Activated CD4-positive, alpha-beta T cell treated with anti-CD3 and anti-CD28 coated beads, Interleukin-2, amount 50 U/mL, for 48 hours (primary cell): ENCODE measurements at regions not wholly inside any gene's neighbourhood (a gene's known extent, or its start where the extent isn't known, plus 50 kb on each side); places are given as distances from the start of the nearest gene placed in this dataset.
"Not testable (repeated sequence)": the region's sequence is repeated elsewhere in the genome, so short reads cannot be mapped to it uniquely, and the experiment has no call there.

ENCODE experiments used
- DNase-seq, 2 experiments: peaks; one replicate each; pipeline ENCODE4 v3.0.0-alpha.2; 2020

- DNase-seq, result no peak
These were observed 510.1 kb upstream of the SLC39A10 start for GRCh38 chr2:195146761-195147541.

DNA sequence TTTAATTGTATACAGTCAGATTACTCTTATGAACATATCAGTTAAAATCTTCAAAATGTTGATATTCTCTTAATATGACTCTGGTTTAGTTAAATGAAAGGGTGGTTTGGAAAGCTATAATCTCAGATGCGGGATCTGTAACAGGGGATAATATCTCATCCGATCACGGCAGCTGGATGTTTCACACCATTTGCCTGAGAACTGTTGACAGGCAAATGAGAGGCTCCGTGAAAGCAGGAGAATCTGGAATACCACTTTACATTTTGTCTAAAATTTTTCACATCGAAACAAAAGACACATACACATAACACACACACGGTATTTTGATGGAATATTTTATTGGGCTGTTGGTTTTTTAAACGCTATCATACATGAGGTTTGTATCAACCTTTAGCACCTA is 518.6 kb upstream of the SLC39A10 start:
- DNase-seq, result no peak

- not testable (repeated sequence) for DNase-seq
These were observed 531.1 kb upstream of the SLC39A10 start for GRCh38 chr2:195125889-195126288.

GRCh38 chr2:195124391-195125079 is 532.5 kb upstream of the SLC39A10 start:
- DNase-seq, result no peak

DNA sequence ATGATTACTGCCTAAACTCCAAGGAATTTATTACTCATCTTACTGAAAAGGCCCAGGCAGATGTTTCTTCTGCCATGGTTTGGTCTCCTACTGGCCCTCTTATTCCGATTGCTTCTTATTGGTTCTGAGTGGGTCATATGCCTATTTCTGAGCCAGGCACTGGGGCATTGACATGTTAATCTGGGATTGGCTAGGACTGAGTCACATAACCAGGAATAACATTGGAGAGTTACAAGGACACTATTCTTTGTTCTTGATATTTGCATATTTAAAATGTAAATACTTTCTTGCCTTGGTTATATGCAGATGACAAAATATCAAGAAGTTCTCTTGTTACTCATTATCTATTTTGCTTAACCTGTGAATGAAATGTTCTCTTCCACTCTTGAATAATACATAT is 534.4 kb upstream of the SLC39A10 start:
- no peak for DNase-seq

DNA sequence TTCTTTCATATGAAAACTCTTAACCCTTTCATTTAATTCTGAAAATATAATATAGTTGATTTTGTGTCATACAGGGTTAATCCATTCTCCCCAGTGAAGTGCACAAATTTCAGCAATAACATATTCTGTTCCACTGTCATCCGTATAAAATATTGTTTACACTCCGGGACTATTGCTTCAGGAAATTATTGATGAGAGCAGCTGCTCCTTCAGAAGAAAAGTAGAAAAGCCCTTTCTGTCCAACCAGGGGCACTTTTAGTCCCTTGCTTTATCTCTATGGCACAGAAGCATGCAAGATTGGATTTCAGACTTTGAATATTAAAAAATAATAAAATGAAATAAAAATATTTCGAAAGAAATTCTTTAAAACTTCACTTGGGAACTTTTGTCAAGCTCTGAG is 535.7 kb upstream of the SLC39A10 start:
- DNase-seq, result no peak

DNA sequence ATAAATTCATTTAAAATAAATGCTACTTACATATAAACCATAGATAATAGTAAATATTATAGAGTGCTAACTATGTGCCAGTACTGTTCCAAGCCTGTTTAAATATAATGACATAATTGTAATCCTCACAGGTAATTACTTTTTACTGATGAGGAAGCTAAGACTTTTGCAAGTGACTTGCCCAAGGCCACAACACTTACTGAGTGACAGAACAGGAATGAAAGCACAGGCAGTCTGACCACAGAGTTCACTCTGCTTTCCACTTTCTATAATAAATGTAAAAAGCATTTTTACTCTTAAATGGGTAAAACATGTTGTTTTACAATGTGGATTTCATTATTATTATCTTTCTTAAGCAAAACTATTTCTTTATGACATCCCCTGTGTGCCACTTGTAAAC is 537.8 kb upstream of the SLC39A10 start:
- no peak for DNase-seq

GRCh38 chr2:195118276-195118675 is 538.8 kb upstream of the SLC39A10 start:
- DNase-seq, result no peak

GRCh38 chr2:195117011-195117410 is 540.0 kb upstream of the SLC39A10 start:
- no peak for DNase-seq

DNA sequence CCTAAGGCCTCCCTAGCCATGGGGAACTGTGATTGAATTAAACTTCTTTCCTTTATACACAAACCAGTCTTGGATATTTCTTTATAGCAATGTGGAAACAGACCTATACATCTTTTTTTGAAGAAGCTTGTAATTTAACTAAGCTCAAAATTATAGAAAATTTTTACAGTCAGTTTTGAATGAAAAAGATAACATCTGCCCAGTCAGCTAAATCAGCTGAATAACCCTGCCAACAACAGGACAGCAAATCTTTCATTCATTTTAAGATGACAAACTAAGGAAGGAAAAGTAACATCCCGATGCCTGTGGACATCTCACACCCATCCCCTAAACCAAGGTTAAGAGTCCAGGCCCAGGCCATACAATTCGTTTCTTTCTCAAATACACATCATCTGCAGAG is 541.3 kb upstream of the SLC39A10 start:
- DNase-seq, result no peak

DNA sequence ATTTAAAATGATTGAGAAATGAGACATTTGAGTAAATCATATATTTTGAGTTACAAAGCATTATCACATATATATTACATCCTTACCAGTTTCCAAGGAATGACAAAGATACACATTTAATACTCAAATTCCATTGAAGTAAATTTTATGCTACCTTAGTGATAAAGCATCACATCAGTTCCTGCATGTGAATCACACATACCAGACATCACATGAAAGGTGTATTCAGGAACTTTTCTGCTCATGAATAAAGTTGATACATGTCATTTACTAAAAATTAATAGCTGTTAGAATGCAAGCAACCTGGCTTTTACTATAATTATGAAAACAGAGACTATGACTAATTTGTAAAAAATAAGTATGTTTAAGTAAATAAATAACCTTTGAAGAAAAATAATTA is 548.8 kb upstream of the SLC39A10 start:
- DNase-seq, result no peak

GRCh38 chr2:195106681-195107380 is 550.2 kb upstream of the SLC39A10 start:
- no peak for DNase-seq

DNA sequence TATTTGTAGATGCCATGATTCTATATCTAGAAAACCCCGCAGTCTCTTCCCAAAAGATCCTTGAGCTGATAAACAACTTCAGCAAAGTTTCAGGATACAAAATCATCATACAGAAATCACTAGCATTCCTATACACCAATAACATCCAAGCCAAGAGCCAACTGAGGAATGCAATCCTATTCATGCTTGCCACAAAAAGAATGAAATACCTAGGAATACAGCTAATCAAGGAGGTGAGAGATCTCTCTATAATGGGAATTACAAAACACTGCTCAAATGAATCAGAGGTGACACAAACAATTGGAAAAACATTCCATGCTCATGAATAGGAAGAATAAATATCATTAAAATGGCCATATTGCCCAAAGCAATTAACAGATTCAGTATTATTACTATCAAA is 551.4 kb upstream of the SLC39A10 start:
- no peak for DNase-seq

DNA sequence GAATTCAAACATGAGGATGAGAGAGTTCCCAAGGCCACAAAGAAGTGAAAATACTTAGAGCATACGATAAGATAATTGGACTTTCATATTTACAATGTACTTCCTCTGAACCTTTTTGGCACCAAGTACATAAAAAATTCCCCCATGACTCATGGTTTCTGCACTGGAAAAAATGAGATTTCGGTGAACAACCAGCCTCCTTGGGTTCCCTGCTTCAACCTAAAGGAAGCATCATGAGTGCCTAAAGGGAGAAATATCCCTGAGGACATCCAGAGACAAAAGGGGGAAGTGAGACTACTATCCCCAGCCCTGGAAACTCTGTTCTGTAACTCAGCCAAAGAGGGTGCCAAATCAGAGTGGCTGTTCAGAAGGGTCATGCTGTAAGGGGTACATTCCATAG is 562.7 kb upstream of the SLC39A10 start:
- DNase-seq, result no peak

DNA sequence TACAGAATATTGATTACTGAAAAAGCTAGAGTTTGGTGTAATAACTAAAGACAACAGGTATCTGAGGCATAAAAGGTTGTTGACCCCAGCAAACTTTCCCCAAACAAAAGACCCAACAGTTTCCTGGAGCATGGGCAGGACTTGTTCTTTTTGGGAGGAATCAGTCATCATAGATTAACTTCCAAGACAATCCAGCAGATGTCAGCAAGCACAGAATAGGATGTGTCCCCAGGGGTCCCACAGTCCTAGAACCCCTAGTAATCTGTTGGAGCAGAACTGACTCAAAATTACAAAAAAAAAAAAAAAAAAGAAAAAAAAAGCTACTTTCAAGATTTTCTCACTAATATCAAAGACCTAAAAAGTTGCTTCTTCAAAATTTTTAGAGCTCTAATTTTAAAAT is 564.7 kb upstream of the SLC39A10 start:
- DNase-seq, result no peak

- DNase-seq, result not testable (repeated sequence)
These were observed 584.2 kb upstream of the SLC39A10 start for GRCh38 chr2:195072806-195073205.

DNA sequence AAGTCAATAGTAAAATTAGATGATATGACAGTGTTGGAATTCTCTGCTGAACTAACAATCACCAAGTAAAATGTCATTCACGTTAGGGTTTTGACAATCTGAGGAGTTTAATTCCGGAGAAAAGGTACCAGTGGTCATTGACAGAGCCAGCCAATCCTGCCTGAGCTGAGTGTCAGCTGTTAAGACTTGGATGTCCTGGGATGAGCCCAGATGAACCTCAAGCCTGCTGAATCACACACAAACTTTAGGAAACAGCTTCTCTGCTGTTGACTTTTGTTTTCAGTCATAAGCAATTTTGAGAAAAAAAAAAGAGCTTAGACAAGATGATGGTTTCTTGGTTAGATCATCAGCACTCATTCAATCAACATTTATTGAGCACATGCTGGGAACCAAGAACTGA is 600.0 kb upstream of the SLC39A10 start:
- no peak for DNase-seq

DNA sequence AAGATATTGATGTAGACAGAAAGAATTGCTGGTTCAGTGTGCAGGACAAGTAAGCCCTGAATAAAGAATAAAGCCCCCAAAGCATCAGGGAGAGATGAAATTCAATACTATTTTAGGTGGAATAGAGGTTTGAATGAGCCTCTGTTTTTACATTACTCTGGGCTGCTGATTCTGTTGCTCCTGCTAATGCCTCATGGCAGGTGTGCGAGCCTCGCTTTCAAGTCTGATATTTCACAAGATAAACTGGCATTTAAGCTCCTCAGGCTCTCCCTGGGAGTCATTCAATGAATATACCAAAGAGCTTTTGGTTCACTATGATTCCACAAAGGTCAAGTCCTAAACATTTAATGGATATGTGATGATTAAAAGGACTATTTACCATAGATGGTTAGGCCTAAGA is 601.0 kb upstream of the SLC39A10 start:
- DNase-seq, result no peak

- no peak for DNase-seq
These were observed 605.6 kb upstream of the SLC39A10 start for GRCh38 chr2:195051401-195051800.

- no peak for DNase-seq
These were observed 607.5 kb upstream of the SLC39A10 start for GRCh38 chr2:195049372-195050031.

- DNase-seq, result no peak
These were observed 609.1 kb upstream of the SLC39A10 start for GRCh38 chr2:195047955-195048354.

GRCh38 chr2:195044801-195045200 is 612.2 kb upstream of the SLC39A10 start:
- DNase-seq, result no peak

- no peak for DNase-seq
These were observed 618.9 kb upstream of the SLC39A10 start for GRCh38 chr2:195038153-195038552.
